Left lobe of liver (tissue), 2 donors: ENCODE measurements at regions not wholly inside any gene's neighbourhood (a gene's known extent, or its start where the extent isn't known, plus 50 kb on each side); places are given as distances from the start of the nearest gene placed in this dataset.
"Not testable (repeated sequence)": the region's sequence is repeated elsewhere in the genome, so short reads cannot be mapped to it uniquely, and the experiment has no call there.

Source experiments
- ATAC-seq: fragments of 200-7000 bp; cut with Tn5 transposase; one replicate; pipeline ENCODE4 v1.9.1; 2020; ENCODE audit warnings: mild to moderate bottlenecking, moderate library complexity
- DNase-seq: peaks from one replicate; pipeline ENCODE4 v3.0.0-alpha.2; 2020; ENCODE audit warnings: low spot score
- donor health status: DM: no; HTN: no; CAD: no; lungs with moderate emphysema.
- donor health status: DM: no; HTN: yes; CAD: no.

DNA sequence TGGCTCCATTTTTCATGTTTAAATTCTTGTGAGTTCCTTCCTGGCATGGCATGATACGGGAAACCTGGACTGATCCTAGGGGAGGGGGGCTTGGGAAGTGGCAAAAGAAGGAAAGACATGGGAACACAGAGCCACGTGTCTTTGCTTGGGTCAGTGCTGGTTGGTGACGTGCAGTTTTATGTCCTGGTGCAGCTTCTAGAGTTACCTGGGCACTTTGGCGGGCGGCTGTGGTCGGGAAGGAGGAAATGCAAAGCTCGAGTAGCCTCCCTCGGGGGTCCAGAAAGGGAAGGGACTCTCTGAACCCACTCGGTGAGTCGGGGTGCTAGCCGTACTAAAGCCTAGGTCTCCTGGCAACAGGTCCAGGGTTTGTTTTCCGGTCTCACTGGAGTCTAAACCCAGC, 94.6 kb downstream of the APOB start:
- DNase-seq (no peak), ATAC-seq (no peak)

GRCh38 chr2:20946468-20946867, 97.4 kb downstream of the APOB start:
- no peak for ATAC-seq
- no peak for DNase-seq

DNA sequence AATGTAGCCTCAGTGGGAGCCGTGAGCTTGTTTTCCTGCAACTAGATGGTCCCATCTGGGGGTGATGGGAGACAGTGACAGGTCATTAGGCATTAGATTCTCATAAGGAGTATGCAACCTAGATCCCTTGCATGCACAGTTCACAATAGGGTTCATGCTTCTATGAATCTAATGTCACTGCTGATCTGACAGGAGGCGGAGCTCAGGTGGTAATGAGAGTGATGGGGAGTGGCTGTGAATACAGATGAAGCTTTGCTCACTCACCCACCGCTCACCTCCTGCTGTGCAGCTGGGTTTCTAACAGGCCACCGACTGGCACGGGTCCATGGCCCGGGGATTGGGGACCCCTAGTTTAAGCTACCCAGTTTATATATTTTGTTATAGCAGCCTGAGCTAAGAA, 100.2 kb downstream of the APOB start:
- not testable (repeated sequence) for ATAC-seq, DNase-seq

DNA sequence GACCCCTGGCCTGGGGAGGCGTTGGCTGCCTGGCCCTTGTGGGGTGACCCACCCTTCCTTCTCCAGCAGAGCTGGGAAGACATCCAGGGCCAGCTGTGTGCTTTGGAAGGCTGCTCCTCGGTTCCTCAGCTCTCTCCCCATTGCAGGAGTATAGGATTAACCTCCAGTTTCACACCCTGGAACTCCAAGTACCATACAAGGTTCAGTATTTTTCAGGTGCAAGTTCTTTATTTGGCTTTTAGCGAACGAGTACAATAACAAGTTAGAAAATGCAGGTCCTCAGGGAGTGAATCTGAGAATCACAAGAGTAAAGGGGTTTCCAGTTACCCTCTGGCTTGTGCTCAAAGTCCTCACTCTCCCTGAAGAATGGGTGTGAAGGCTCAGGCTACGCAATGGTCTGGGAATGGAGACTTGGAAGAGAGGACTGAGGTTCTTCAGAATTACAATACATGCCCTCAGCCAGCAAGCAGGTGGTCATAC, 101.2 kb downstream of the APOB start:
- ATAC-seq (no peak), DNase-seq (no peak)

- ATAC-seq: no peak
- no peak for DNase-seq
These were observed 103.0 kb downstream of the APOB start for GRCh38 chr2:20940856-20941255.

- DNase-seq: no peak
- no peak for ATAC-seq
These were observed 103.7 kb downstream of the APOB start for GRCh38 chr2:20939931-20940795.

DNA sequence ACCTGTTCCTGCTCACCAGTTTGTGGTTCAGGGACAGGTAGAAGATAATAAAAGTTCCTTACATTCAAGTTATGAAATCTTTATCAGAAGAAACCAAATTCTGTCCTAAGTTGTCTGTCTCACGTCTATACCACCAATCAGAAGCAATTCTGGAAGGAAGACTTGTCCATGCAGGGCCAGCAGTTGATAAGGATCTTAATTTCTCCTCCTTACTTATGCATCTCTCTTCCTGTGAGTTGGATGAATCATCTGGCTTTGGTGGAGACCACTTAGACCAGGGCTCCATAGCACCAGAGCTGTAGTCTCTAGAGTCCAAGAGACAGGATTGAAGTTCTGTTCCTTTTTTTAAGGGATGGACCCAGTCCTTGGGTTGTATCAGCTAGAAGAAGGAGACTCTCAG, 106.5 kb downstream of the APOB start:
- no peak for ATAC-seq

GRCh38 chr2:20935168-20935775, 108.6 kb downstream of the APOB start:
- ATAC-seq: no peak
- DNase-seq: no peak

More for the DNA sequence above, 106.5 kb downstream of the APOB start:
- DNase-seq: no peak

- no peak for ATAC-seq
- DNase-seq: no peak
These were observed 109.6 kb downstream of the APOB start for GRCh38 chr2:20934236-20934635.

- ATAC-seq: no peak
These were observed 110.2 kb downstream of the APOB start for GRCh38 chr2:20933714-20934113.

GRCh38 chr2:20931346-20931745, 108.4 kb upstream of the LDAH start:
- DNase-seq (no peak), ATAC-seq (no peak)

More at GRCh38 chr2:20933714-20934113, 110.2 kb downstream of the APOB start:
- DNase-seq: no peak

DNA sequence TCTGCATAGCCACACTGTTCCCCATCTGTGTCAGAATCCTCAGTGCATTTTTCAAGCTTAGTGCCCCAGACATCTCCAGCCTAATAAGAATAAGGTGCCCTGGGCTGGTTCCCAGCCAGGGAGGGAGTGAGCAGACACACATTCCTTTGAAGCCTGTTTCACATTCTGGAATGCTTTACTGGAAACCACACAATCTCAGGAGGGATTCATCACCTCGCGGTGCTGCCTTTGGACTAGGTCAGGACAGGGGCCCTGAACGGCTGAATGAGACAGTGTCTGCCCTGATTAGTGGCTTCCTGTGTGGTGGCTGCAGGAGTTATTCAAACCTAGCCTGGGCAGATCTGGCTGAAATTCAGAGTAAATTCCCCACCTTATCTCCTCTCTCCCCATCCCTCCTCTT, 108.0 kb upstream of the LDAH start:
- ATAC-seq: no peak
- no peak for DNase-seq

DNA sequence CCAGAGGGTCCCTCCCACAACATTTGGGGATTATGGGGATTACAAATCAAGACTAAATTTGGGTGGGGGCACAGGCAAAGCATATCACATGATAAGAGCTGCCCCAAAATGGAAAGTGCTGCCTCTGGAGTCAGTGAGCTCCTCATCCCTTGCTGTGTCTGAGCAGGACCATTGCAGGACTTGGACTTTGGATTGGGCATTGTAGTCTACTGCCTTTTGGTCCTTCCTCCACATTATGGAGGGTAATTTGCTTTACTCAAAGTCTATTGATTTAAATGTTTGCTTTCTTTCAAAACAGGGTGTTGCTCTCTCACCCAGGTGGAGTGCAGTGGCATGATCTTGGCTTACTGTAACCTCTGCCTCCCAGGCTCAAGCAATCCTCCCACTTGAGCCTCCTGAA, 106.8 kb upstream of the LDAH start:
- ATAC-seq: no peak
- no peak for DNase-seq

GRCh38 chr2:20928617-20929016, 105.7 kb upstream of the LDAH start:
- ATAC-seq (no peak), DNase-seq (no peak)

- ATAC-seq: no peak
- DNase-seq: no peak
These were observed 102.5 kb upstream of the LDAH start for GRCh38 chr2:20925265-20925889.

- DNase-seq (no peak), ATAC-seq (no peak)
These were observed 96.4 kb upstream of the LDAH start for GRCh38 chr2:20919297-20919800.

DNA sequence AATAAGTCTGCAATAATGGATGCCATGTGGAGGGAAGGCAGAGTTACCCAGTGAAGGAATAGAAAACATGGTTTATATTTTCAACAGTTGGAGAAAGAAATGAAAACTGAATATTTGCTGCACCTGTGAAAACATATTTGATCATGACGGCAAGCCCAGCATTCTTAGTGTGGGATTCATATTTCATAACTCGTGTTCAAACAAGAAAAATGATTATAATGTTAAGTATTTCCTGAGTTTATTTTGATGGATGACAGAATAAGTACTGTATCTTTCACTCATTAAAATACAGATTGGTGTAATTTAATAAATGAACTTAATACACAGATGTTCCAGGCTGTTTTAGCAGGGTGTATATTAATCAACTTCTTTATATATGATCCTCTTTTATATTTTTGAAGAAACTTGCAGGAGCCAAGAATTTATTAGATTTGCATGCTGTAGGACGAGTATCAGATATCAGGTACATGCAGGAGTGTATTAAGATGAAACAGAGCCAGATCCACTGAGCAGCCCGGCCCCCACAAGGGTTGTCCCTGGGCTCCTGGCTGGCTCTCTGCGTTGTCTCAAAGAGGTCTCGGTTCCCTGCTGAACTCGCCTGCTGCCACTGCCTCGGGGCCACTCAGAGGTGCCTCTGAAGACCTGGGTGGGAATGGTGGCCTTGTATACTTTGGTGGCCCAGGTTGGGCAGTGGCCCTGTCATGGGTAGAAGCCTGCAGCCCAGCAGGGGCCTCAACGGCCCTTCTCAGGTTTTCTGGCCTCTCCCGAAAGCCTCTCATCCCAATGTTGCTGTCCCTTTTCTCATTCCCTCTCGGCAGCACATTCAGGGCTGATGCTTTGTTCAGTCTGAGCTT, 95.0 kb upstream of the LDAH start:
- ATAC-seq: no peak
- DNase-seq: no peak

GRCh38 chr2:20917287-20917660, 94.4 kb upstream of the LDAH start:
- DNase-seq: no peak
- no peak for ATAC-seq

- DNase-seq (no peak), ATAC-seq (peak; percentile 90)
These were observed 93.8 kb upstream of the LDAH start for GRCh38 chr2:20916604-20917286.

DNA sequence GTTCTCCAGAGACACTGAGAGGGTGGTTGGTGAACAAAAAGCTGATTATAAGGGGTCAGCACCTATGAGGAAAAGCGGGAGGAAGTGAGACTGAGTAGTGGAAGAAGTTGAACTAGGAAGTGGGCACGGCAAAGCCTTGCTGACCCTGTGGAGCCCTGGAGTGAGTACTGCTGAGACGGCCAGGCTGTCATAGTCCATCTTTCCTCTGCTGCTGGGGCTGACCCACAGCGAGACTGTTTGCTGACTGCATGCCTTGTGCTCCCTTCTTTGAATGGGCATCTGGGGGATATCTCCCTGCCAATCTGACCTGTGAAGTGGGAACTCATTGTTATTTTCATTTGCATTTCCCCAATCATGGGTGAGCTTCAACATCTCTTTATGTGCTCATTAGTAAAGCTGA, 92.4 kb upstream of the LDAH start:
- ATAC-seq: no peak
- DNase-seq: no peak
